ENCODE measurements at regions not wholly inside any gene's neighbourhood (a gene's known extent, or its start where the extent isn't known, plus 50 kb on each side); places are given as distances from the start of the nearest gene placed in this dataset.

- TF ChIP-seq MAFK (conservative IDR thresholded peaks at IDR 0.05 in 1 of 2, IDR thresholded peaks at IDR 0.05 in 1 of 2; ENCODE audit: low read length in 2 of 2) (no peak), ZNF788 (CRISPR knock-in tag; IDR thresholded peaks at IDR 0.05; ENCODE audit: borderline replicate concordance) (no peak), CBX5 (CRISPR knock-in tag; IDR thresholded peaks at IDR 0.05; ENCODE audit: borderline replicate concordance) (no peak), ZZZ3 (CRISPR knock-in tag; IDR thresholded peaks at IDR 0.05; ENCODE audit: borderline replicate concordance) (no peak), POLR2A (IDR thresholded peaks at IDR 0.05; ENCODE audit: insufficient read depth in 1 of 2, low read depth in 2 of 2, low read length in 2 of 2) (no peak), THAP9 (CRISPR knock-in tag; IDR thresholded peaks at IDR 0.05; ENCODE audit: borderline replicate concordance) (no peak), CTCF (CRISPR knock-in tag; IDR thresholded peaks at IDR 0.05) (no peak), POLR2AphosphoS5 (IDR thresholded peaks at IDR 0.05; ENCODE audit: low read depth, low read length) (no peak), PAXIP1 (CRISPR knock-in tag; conservative IDR thresholded peaks at IDR 0.05) (no peak), ZSCAN25 (CRISPR knock-in tag; IDR thresholded peaks at IDR 0.05) (no peak), IRF2 (CRISPR knock-in tag; IDR thresholded peaks at IDR 0.05) (no peak), TAF1 (CRISPR knock-in tag; IDR thresholded peaks at IDR 0.05) (no peak)
- TF ChIP-seq, protein P1, sequence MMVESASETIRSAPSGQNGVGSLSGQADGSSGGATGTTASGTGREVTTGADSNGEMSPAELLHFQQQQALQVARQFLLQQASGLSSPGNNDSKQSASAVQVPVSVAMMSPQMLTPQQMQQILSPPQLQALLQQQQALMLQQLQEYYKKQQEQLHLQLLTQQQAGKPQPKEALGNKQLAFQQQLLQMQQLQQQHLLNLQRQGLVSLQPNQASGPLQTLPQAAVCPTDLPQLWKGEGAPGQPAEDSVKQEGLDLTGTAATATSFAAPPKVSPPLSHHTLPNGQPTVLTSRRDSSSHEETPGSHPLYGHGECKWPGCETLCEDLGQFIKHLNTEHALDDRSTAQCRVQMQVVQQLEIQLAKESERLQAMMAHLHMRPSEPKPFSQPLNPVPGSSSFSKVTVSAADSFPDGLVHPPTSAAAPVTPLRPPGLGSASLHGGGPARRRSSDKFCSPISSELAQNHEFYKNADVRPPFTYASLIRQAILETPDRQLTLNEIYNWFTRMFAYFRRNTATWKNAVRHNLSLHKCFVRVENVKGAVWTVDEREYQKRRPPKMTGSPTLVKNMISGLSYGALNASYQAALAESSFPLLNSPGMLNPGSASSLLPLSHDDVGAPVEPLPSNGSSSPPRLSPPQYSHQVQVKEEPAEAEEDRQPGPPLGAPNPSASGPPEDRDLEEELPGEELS (CRISPR knock-in tag; IDR thresholded peaks at IDR 0.05): no peak
Measured at GRCh38 chr7:31258391-31258790, 82.1 kb downstream of the NEUROD6 start.

Data from HepG2 (cell line).